SK-N-SH treated with all-trans-retinoic acid at 6 μM for 48 hours (cell line): ENCODE measurements at regions not wholly inside any gene's neighbourhood (a gene's known extent, or its start where the extent isn't known, plus 50 kb on each side); places are given as distances from the start of the nearest gene placed in this dataset.

Source experiments
- ARNTL ChIP-seq: fragments of 450-650 bp; formaldehyde crosslinking; IDR thresholded peaks from 2 replicates; pipeline ENCODE4 v1.5.0; 2020; ENCODE audit warnings: low read depth, mild to moderate bottlenecking, moderate library complexity, borderline replicate concordance
- OSR1 ChIP-seq: fragments of 250-450 bp; sonication (Bioruptor Pico); IDR thresholded peaks from 2 replicates; pipeline ENCODE4 v1.8.0; 2022; ENCODE audit warnings: moderate library complexity, mild to moderate bottlenecking, inconsistent platforms
- PATZ1 ChIP-seq: fragments of 250-450 bp; sonication (Bioruptor Pico); IDR thresholded peaks from 2 replicates; pipeline ENCODE4 v1.8.0; 2020; ENCODE audit warnings: mild to moderate bottlenecking, moderate library complexity, borderline replicate concordance
- POU6F1 ChIP-seq: fragments of 250-450 bp; sonication (Bioruptor Pico); IDR thresholded peaks from 2 replicates; pipeline ENCODE4 v1.8.0; 2021; ENCODE audit warnings: low read depth, mild to moderate bottlenecking, moderate library complexity, borderline replicate concordance
- RARB ChIP-seq: fragments of 250-450 bp; sonication (Bioruptor Pico); IDR thresholded peaks from 2 replicates; pipeline ENCODE4 v1.8.0; 2021; ENCODE audit warnings: mild to moderate bottlenecking, moderate library complexity
- SNAI2 ChIP-seq: fragments of 250-450 bp; sonication (Bioruptor Pico); IDR thresholded peaks from 2 replicates; pipeline ENCODE4 v1.5.0; 2020; ENCODE audit warnings: mild to moderate bottlenecking, moderate library complexity
- TCF4 ChIP-seq: fragments of 250-450 bp; sonication (Bioruptor Pico); IDR thresholded peaks from 2 replicates; pipeline ENCODE4 v1.8.0; 2021; ENCODE audit warnings: mild to moderate bottlenecking, moderate library complexity, borderline replicate concordance
- ZNF565 ChIP-seq: fragments of 450-650 bp; formaldehyde crosslinking; conservative IDR thresholded peaks from 2 replicates; pipeline ENCODE4 v1.5.0; 2020; ENCODE audit warnings: low read depth, mild to moderate bottlenecking, moderate library complexity

- no peak for TF ChIP-seq OSR1
- no peak for TF ChIP-seq POU6F1
- TF ChIP-seq SNAI2, result no peak
- no peak for TF ChIP-seq PATZ1 (CRISPR knock-in tag)
- TF ChIP-seq RARB (CRISPR knock-in tag), result no peak
- TF ChIP-seq ZNF565 (CRISPR knock-in tag), result no peak
- no peak for TF ChIP-seq TCF4 (CRISPR knock-in tag)
- TF ChIP-seq ARNTL, result no peak
Measured at GRCh38 chr17:14590459-14591250, 289.8 kb downstream of the HS3ST3B1 start.
